ENCODE measurements at regions not wholly inside any gene's neighbourhood (a gene's known extent, or its start where the extent isn't known, plus 50 kb on each side); places are given as distances from the start of the nearest gene placed in this dataset.

DNA sequence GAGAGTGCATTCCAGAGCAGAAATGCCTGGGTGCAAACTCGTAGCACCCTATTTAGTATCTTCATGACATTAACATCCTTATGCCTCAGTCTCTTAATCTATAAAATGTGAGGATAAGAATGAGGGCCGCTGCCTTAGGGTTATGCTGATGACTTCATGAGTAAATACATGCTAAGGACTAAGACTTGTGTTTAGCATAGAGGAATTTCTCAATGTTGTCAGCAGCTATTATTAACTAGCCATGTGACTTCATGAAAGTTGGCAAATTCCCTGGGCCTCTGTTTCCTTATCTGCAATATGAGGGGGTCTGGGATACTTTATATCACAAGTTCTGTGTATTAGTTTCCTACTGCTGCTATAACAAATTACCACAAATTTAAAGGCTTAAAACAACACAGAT is 108.1 kb upstream of the RIPOR2 start:
- ChIA-PET POLR2A (no interaction called here), CTCF (no interaction called here)
- TF ChIP-seq LEF1 (IDR thresholded peaks at IDR 0.05; ENCODE audit: borderline replicate concordance) (no peak), FOXK2 (IDR thresholded peaks at IDR 0.05) (no peak), BHLHE40 (IDR thresholded peaks at IDR 0.05; ENCODE audit: borderline replicate concordance) (no peak), CTBP1 (IDR thresholded peaks at IDR 0.05; ENCODE audit: borderline replicate concordance) (no peak), ARNT (IDR thresholded peaks at IDR 0.05) (no peak), HDGF (IDR thresholded peaks at IDR 0.05; ENCODE audit: borderline replicate concordance) (no peak), ELF4 (IDR thresholded peaks at IDR 0.05) (no peak), FOXA1 (IDR thresholded peaks at IDR 0.05) (no peak), SUZ12 (IDR thresholded peaks at IDR 0.05) (no peak), ZNF384 (IDR thresholded peaks at IDR 0.05) (no peak), L3MBTL2 (conservative IDR thresholded peaks at IDR 0.05) (no peak), FOXM1 (IDR thresholded peaks at IDR 0.05; ENCODE audit: borderline replicate concordance) (no peak)
- TF ChIP-seq, protein P1, sequence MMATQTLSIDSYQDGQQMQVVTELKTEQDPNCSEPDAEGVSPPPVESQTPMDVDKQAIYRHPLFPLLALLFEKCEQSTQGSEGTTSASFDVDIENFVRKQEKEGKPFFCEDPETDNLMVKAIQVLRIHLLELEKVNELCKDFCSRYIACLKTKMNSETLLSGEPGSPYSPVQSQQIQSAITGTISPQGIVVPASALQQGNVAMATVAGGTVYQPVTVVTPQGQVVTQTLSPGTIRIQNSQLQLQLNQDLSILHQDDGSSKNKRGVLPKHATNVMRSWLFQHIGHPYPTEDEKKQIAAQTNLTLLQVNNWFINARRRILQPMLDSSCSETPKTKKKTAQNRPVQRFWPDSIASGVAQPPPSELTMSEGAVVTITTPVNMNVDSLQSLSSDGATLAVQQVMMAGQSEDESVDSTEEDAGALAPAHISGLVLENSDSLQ (IDR thresholded peaks at IDR 0.05) = no peak
- DNase-seq (ENCODE audit: extremely low spot score) = no peak

DNA sequence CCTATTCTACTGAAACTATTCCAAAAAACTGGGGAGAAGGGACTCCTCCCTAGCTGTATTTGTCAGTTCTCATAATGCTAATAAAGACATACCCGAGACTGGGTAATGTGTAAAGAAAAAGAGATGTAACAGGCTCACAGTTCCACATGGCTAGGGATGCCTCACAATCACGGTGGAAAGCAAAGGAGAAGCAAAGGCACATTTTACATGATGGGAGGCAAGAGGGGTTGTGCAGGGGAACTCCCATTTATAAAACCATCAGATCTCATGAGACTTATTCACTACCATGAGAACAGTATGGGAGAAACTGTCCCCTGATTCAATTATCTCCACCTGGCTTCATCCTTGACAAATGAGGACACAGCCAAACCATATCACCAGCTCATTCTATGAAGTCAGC is 111.2 kb upstream of the RIPOR2 start:
- ChIA-PET POLR2A (no interaction called here), CTCF (no interaction called here)
- TF ChIP-seq, protein P1 (IDR thresholded peaks at IDR 0.05) = no peak
- DNase-seq (ENCODE audit: extremely low spot score) = no peak

DNA sequence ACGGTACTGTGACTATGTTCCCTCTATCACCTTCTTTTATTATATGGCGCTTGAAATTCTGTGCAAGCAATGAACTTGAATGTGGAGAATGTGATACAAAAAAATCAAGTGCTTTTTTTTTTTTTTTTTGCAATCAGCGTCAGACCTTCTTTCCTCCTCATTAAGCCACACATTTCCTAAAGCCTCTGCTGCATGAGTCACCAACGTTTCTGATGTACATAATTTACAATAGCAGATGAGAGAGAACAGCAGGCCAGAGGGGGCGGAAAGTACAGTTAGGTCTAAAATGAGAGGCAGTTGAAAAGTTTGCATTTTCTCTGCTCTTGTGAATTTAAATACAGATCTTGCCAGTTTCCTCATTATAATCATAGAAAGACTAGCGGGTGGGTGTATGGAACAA is 114.6 kb upstream of the RIPOR2 start:
- CTCF ChIA-PET = no interaction called here

DNA sequence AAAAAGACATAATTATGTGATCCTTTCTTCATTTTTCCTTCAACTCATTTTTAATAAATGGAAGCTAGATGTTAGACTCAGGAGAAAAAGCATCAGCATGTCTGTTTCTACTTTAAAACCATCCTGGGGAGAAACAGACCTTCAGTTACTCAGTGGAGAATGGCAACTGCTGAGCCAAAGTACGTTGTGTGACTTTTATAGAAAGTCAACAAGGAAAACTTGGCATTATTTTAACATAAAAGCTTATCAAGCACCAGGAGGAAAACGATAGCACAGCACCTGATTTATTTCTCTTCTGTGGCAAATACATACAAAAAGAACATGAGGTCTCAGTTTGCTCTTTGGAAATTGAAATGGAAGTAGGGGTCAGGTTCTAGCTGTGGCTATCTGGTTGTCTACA is 115.3 kb upstream of the RIPOR2 start:
- POLR2A ChIA-PET = no interaction called here
- CTCF ChIA-PET = no interaction called here
- no peak for TF ChIP-seq ZNF384 (IDR thresholded peaks at IDR 0.05)
- no peak for TF ChIP-seq BHLHE40 (IDR thresholded peaks at IDR 0.05; ENCODE audit: borderline replicate concordance)
- TF ChIP-seq SP1 (IDR thresholded peaks at IDR 0.05) = no peak
- no peak for TF ChIP-seq FOXM1 (IDR thresholded peaks at IDR 0.05; ENCODE audit: borderline replicate concordance)
- TF ChIP-seq HDGF (IDR thresholded peaks at IDR 0.05; ENCODE audit: borderline replicate concordance) = no peak
- no peak for TF ChIP-seq SUZ12 (IDR thresholded peaks at IDR 0.05)
- TF ChIP-seq TARDBP (IDR thresholded peaks at IDR 0.05) = no peak
- TF ChIP-seq L3MBTL2 (conservative IDR thresholded peaks at IDR 0.05) = no peak
- TF ChIP-seq NFRKB (IDR thresholded peaks at IDR 0.05) = no peak
- no peak for TF ChIP-seq LEF1 (IDR thresholded peaks at IDR 0.05; ENCODE audit: borderline replicate concordance)
- no peak for DNase-seq (ENCODE audit: extremely low spot score)

More for the DNA sequence above, 114.6 kb upstream of the RIPOR2 start:
- DNase-seq (ENCODE audit: extremely low spot score) = no peak
- TF ChIP-seq ELF4 (IDR thresholded peaks at IDR 0.05) (no peak), LEF1 (IDR thresholded peaks at IDR 0.05; ENCODE audit: borderline replicate concordance) (no peak), FOXK2 (IDR thresholded peaks at IDR 0.05) (no peak), SP1 (IDR thresholded peaks at IDR 0.05) (no peak), HDGF (IDR thresholded peaks at IDR 0.05; ENCODE audit: borderline replicate concordance) (no peak), CTBP1 (IDR thresholded peaks at IDR 0.05; ENCODE audit: borderline replicate concordance) (no peak), TARDBP (IDR thresholded peaks at IDR 0.05) (no peak), L3MBTL2 (conservative IDR thresholded peaks at IDR 0.05) (no peak), ZNF384 (IDR thresholded peaks at IDR 0.05) (no peak), BHLHE40 (IDR thresholded peaks at IDR 0.05; ENCODE audit: borderline replicate concordance) (no peak), ARNT (IDR thresholded peaks at IDR 0.05) (no peak), FOXA1 (IDR thresholded peaks at IDR 0.05) (no peak), FOXM1 (IDR thresholded peaks at IDR 0.05; ENCODE audit: borderline replicate concordance) (no peak)
- TF ChIP-seq, protein P1 (IDR thresholded peaks at IDR 0.05) = no peak
- POLR2A ChIA-PET = no interaction called here

DNA sequence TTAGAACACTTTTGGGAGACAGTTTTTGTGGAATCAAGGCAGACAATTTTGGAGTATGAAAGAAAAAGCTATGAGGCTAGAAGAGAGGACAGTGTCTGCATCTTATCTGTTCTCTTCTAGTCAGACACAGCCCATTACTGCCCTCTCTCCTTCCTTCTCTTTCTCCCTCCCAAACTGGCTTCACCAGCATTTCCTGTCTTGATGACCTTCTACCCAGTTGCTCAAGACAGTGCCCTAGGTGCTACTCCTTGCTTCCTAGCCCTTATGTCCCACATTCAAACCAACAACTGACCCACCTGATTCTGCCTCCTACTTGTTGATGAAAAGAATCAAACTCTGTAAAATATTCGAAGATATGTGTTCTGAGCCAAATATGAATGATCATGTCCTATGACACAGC is 116.4 kb upstream of the RIPOR2 start:
- CTCF ChIA-PET = interaction anchor here (1.2 to 1.7 kb wide), 2 partner anchors 19 to 61 kb away, joined by 3 to 5 read pairs; no protein-coding TSS in a partner anchor
- no peak for DNase-seq (ENCODE audit: extremely low spot score)
- POLR2A ChIA-PET = no interaction called here
- TF ChIP-seq ARNT (IDR thresholded peaks at IDR 0.05) (no peak), SUZ12 (IDR thresholded peaks at IDR 0.05) (no peak), FOXM1 (IDR thresholded peaks at IDR 0.05; ENCODE audit: borderline replicate concordance) (no peak), TARDBP (IDR thresholded peaks at IDR 0.05) (no peak), ELF4 (IDR thresholded peaks at IDR 0.05) (no peak), SP1 (IDR thresholded peaks at IDR 0.05) (no peak), HDGF (IDR thresholded peaks at IDR 0.05; ENCODE audit: borderline replicate concordance) (no peak), FOXK2 (IDR thresholded peaks at IDR 0.05) (no peak), ZNF384 (IDR thresholded peaks at IDR 0.05) (no peak), L3MBTL2 (conservative IDR thresholded peaks at IDR 0.05) (no peak), FOXA1 (IDR thresholded peaks at IDR 0.05) (no peak), BHLHE40 (IDR thresholded peaks at IDR 0.05; ENCODE audit: borderline replicate concordance) (no peak)
- TF ChIP-seq, protein P1 (IDR thresholded peaks at IDR 0.05) = no peak

DNA sequence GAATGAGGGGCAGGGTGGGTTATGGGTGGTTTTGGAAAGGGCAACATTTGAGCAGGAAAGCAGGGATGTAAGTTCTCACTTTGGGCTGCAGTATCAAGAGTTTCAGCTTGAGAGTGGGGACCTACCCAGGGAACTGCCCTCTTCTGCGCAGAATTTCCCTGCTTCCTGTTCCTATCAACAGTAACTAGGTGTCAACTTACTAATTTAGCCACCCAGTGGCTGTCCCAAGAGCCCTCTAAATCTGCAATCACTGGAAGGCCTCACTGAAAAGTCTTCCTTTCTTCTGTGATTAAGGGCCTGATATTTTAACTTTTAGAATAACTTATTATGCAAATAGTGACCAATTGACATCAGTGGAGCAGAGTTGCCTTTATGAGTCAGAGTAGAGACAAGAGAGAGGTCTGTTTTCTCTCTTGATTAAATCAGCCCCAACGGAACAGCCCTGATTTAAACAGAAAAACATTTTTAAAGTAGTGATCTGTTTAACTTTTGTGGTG is 118.2 kb upstream of the RIPOR2 start:
- TF ChIP-seq, protein P1 (IDR thresholded peaks at IDR 0.05) = no peak
- no peak for TF ChIP-seq FOXK2 (IDR thresholded peaks at IDR 0.05)
- ChIA-PET CTCF (interaction anchor here (0.6 to 1.7 kb wide), 5 partner anchors 17 to 453 kb away, joined by 3 to 5 read pairs (median 3); no protein-coding TSS in a partner anchor), POLR2A (no interaction called here)
- DNase-seq (ENCODE audit: extremely low spot score) = no peak
